CD8-positive, alpha-beta memory T cell (primary cell): ENCODE measurements at regions not wholly inside any gene's neighbourhood (a gene's known extent, or its start where the extent isn't known, plus 50 kb on each side); places are given as distances from the start of the nearest gene placed in this dataset.
A peak's percentile ranks its signal among the peaks of the same experiment; 100 is the strongest.
"Not testable (repeated sequence)": the region's sequence is repeated elsewhere in the genome, so short reads cannot be mapped to it uniquely, and the experiment has no call there.

Source experiments
- CTCF ChIA-PET: fragments of 350-600 bp; sonication (Branson Sonifier 250); formaldehyde crosslinking; loops from one replicate; lab custom pipeline; 2021; ENCODE audit warnings: antibody characterized with exemption; lab: Charles Lee
- POLR2A ChIA-PET: fragments of 350-600 bp; sonication (Branson Sonifier 250); formaldehyde crosslinking; loops from one replicate; lab custom pipeline; 2021; ENCODE audit warnings: antibody characterized with exemption; lab: Charles Lee
- DNase-seq, 5 donors: peaks; one replicate each; pipeline versions ENCODE4 v3.0.0 to v3.0.0-alpha.2; 2020 to 2022; ENCODE audit warnings: mixed read lengths in 1 of 5
- H3K27ac ChIP-seq: one replicate; pipeline ENCODE4 v1.7.0; 2013; ENCODE audit warnings: low read depth, mild to moderate bottlenecking, low read length, moderate library complexity
- H3K27me3 ChIP-seq: 2 replicates; pipeline ENCODE4 v1.7.0; 2013; ENCODE audit warnings: low read length, mild to moderate bottlenecking; ENCODE audit not compliant: insufficient read depth, poor library complexity, severe bottlenecking
- H3K36me3 ChIP-seq: 2 replicates; pipeline ENCODE4 v1.7.0; 2013; ENCODE audit warnings: mild to moderate bottlenecking, low read length, moderate library complexity; ENCODE audit not compliant: insufficient read depth
- H3K4me1 ChIP-seq: 2 replicates; pipeline ENCODE4 v1.7.0; 2013; ENCODE audit warnings: mild to moderate bottlenecking, low read length, moderate library complexity; ENCODE audit not compliant: insufficient read depth
- H3K4me3 ChIP-seq: 2 replicates; pipeline ENCODE4 v1.7.0; 2013; ENCODE audit warnings: mild to moderate bottlenecking, low read length
- H3K9me3 ChIP-seq: 2 replicates; pipeline ENCODE4 v1.7.0; 2013; ENCODE audit warnings: mild to moderate bottlenecking, low read length
- H3K27ac Mint-ChIP-seq, 8 donors: one replicate each; pipeline ENCODE4 v1.8.0; 2020 to 2021; ENCODE audit warnings: mixed read lengths in 8 of 8, mild to moderate bottlenecking in 6 of 8, inconsistent platforms in 3 of 8, moderate library complexity in 3 of 8
- H3K27me3 Mint-ChIP-seq, 2 donors: one replicate each; pipeline ENCODE4 v1.8.0; 2020 to 2021; ENCODE audit warnings: mixed read lengths in 2 of 2, mild to moderate bottlenecking in 1 of 2, moderate library complexity in 1 of 2
- H3K36me3 Mint-ChIP-seq, 3 donors: one replicate each; pipeline ENCODE4 v1.8.0; 2020 to 2021; ENCODE audit warnings: mixed read lengths in 3 of 3, inconsistent platforms in 1 of 3, mild to moderate bottlenecking in 1 of 3
- H3K4me1 Mint-ChIP-seq, 3 donors: one replicate each; pipeline ENCODE4 v1.8.0; 2020 to 2021; ENCODE audit warnings: mixed read lengths in 3 of 3, inconsistent platforms in 1 of 3, mild to moderate bottlenecking in 1 of 3
- H3K4me3 Mint-ChIP-seq, 7 donors: one replicate each; pipeline ENCODE4 v1.8.0; 2020 to 2021; ENCODE audit warnings: mixed read lengths in 7 of 7, mild to moderate bottlenecking in 6 of 7, moderate library complexity in 4 of 7, inconsistent platforms in 2 of 7
- H3K9me3 Mint-ChIP-seq, 5 donors: one replicate each; pipeline ENCODE4 v1.8.0; 2020 to 2022; ENCODE audit warnings: mixed read lengths in 5 of 5, mild to moderate bottlenecking in 3 of 5, moderate library complexity in 2 of 5, inconsistent platforms in 1 of 5

DNA sequence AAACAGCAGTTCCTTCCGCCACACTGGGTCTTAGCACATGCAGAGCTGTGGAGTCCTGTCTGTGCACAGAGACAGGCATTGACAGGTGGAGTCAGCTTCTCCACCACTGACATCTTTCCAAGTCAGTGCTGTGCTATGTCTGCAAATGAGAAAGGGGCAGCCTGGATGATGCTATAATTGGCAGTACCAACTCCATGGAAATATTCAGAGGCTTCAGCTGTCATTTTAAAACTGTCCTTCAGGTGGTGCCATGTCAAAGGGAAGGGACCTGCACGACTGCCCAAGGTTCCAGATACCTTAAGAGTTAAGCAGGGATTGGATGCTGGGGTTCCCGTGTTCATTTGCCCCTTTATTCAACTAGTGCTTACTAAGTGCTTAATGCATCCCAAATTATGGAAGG, 258.0 kb upstream of the PRKCQ start:
- no peaks in the 10 kb centered on the region for H3K9me3 ChIP-seq
- no peaks in the 10 kb centered on the region for H3K27me3 ChIP-seq
- Mint-ChIP-seq H3K36me3 (no peaks in the 10 kb centered on the region), H3K4me3 (no peak overlapping the region), H3K27ac (no peak overlapping the region), H3K27me3 (peaks cover 4 to 12% of the 10 kb centered on the region in 2 donors), H3K9me3 (no peaks in the 10 kb centered on the region), H3K4me1 (peaks cover 0 to 5% (median 0%) of the 10 kb centered on the region in 3 donors)
- no peaks in the 10 kb centered on the region for H3K4me1 ChIP-seq
- no peaks in the 10 kb centered on the region for H3K36me3 ChIP-seq
- CTCF ChIA-PET = interaction anchor here (0.9 kb wide), 1 partner anchor 13 kb away, joined by 3 read pairs; no protein-coding TSS in a partner anchor
- H3K4me3 ChIP-seq = no peak overlapping the region
- no peak overlapping the region for H3K27ac ChIP-seq
- DNase-seq = no peak
- POLR2A ChIA-PET = no interaction called here

DNA sequence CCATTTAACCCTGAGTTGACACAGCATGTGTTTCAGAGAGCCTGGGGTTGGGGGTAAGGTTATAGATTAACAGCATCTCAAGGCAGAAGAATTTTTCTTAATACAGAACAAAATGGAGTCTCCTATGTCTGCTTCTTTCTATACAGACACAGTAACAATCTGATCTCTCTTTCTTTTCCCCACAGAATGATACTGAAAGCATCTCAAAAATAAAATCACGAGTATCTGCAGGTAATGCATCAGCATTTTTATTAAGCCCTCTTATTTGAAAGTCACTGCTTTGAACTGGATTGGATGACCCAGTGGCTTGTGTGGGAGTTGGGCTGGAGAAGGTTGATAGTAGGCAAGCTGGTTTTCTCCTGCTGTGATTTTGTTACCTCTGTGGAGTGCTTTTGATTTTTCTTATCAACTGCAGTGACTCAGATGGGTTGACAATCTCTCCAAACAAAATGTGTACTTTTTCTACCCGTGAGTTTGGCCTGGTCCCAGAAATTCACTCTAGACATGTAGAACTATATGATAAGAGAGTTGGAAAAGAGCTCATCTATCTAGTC, 253.5 kb upstream of the PRKCQ start:
- Mint-ChIP-seq H3K36me3 (no peaks in the 10 kb centered on the region), H3K4me1 (peaks cover 0 to 5% (median 0%) of the 10 kb centered on the region in 3 donors), H3K9me3 (no peaks in the 10 kb centered on the region), H3K27me3 (peaks cover 3 to 13% of the 10 kb centered on the region in 2 donors), H3K27ac (no peak overlapping the region), H3K4me3 (no peak overlapping the region)
- Histone ChIP-seq H3K27me3 (no peaks in the 10 kb centered on the region), H3K4me3 (no peak overlapping the region), H3K36me3 (no peaks in the 10 kb centered on the region), H3K4me1 (no peaks in the 10 kb centered on the region), H3K9me3 (no peaks in the 10 kb centered on the region), H3K27ac (no peak overlapping the region)
- ChIA-PET CTCF (no interaction called here), POLR2A (no interaction called here)
- no peak for DNase-seq

DNA sequence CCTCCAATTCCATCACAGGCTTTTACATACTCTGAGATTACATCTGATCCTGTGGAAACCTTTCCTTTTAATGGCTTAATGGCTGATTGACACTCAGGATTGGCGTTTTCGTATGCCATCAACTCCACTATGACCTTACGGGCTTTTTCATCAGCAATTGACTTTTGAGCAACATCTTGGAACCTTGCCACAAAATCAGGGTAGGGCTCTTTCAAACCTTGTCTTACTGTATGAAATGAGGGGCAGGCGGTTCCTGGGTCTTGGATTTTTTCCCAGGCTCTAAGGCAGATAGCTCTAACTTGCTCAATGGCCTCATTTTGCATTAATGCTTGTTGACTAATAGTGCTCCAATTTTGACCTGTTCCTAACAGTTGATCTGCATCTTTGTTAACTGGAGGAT, 250.9 kb upstream of the PRKCQ start:
- H3K4me3 ChIP-seq, H3K27ac ChIP-seq, POLR2A ChIA-PET, H3K9me3 ChIP-seq, H3K36me3 ChIP-seq, H3K27me3 ChIP-seq, H3K9me3 Mint-ChIP-seq, CTCF ChIA-PET, DNase-seq, H3K4me1 Mint-ChIP-seq, H3K4me1 ChIP-seq, H3K36me3 Mint-ChIP-seq, H3K4me3 Mint-ChIP-seq: not testable (repeated sequence)
- peak overlapping the region in 1 of 8 donors; percentile 5 for H3K27ac Mint-ChIP-seq
- peaks cover 9 to 20% of the 10 kb centered on the region in 2 donors for H3K27me3 Mint-ChIP-seq

DNA sequence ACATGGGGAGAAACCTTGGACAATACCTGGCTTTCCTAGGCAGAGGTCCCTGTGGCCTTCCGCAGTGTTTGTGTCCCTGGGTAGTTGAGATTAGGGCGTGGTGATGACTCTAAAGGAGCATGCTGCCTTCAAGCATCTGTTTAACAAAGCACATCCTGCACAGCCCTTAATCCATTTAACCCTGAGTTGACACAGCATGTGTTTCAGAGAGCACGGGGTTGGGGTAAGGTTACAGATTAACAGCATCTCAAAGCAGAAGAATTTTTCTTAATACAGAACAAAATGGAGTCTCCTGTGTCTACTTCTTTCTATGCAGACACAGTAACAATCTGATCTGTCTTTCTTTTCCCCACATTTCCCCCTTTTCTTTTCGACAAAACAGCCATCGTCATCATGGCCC, 244.7 kb upstream of the PRKCQ start:
- H3K36me3 ChIP-seq, H3K4me3 Mint-ChIP-seq, DNase-seq, H3K4me1 Mint-ChIP-seq, H3K27ac ChIP-seq, H3K9me3 ChIP-seq, H3K9me3 Mint-ChIP-seq, H3K4me3 ChIP-seq, H3K27me3 ChIP-seq, H3K4me1 ChIP-seq, H3K36me3 Mint-ChIP-seq, POLR2A ChIA-PET, CTCF ChIA-PET, H3K27ac Mint-ChIP-seq: not testable (repeated sequence)
- H3K27me3 Mint-ChIP-seq = peaks cover 9 to 10% of the 10 kb centered on the region in 2 donors

DNA sequence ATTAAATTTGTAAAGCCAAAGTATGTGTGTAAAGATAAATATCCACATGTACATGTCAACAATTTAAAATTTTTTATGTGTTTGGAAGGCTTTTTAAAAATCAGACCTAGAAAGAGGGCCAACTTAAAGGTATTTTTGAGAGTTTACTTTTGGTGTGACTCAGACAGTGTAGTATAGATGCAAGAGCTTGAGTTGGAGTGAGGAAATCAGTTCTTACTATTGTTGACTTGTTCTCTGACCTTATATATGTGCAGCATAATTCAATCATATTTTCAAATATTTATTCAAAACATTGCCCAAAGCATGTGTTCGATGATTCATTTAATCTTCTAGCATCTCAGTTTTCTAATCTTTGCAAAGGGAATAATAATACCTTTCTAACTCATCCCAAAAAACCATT, 243.7 kb upstream of the PRKCQ start:
- no peak overlapping the region for H3K27ac ChIP-seq
- no peaks in the 10 kb centered on the region for H3K9me3 ChIP-seq
- no peak overlapping the region for H3K4me3 ChIP-seq
- Mint-ChIP-seq H3K27ac (no peak overlapping the region), H3K4me1 (no peaks in the 10 kb centered on the region), H3K36me3 (no peaks in the 10 kb centered on the region), H3K27me3 (peaks cover 9 to 20% of the 10 kb centered on the region in 2 donors), H3K9me3 (no peaks in the 10 kb centered on the region), H3K4me3 (no peak overlapping the region)
- no peaks in the 10 kb centered on the region for H3K4me1 ChIP-seq
- CTCF ChIA-PET = no interaction called here
- POLR2A ChIA-PET = no interaction called here
- no peak for DNase-seq
- H3K27me3 ChIP-seq = no peaks in the 10 kb centered on the region
- no peaks in the 10 kb centered on the region for H3K36me3 ChIP-seq

DNA sequence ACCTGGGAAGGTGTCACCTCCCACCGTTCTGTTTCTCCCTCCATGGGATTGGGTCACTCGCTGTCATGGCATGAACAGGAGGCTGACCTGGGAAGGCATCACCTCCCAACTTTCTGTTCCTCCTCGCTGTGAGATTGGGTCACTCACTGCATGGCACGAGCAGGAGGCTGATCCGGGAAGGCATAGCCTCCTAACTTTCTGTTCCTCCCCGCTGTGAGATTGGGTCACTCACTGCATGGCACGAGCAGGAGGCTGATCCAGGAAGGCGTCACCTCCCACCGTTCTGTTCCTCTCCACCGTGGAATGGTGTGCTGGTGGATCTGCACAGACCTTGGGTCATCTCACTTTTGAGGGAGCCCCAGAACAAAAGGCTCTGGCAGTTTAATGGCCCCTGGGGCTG, 239.2 kb upstream of the PRKCQ start:
- ChIA-PET POLR2A (no interaction called here), CTCF (no interaction called here)
- Mint-ChIP-seq H3K36me3 (no peaks in the 10 kb centered on the region), H3K27me3 (peaks cover 9 to 29% of the 10 kb centered on the region in 2 donors), H3K27ac (no peak overlapping the region), H3K4me3 (no peak overlapping the region), H3K4me1 (no peaks in the 10 kb centered on the region), H3K9me3 (no peaks in the 10 kb centered on the region)
- Histone ChIP-seq H3K4me1 (no peaks in the 10 kb centered on the region), H3K4me3 (no peak overlapping the region), H3K27me3 (no peaks in the 10 kb centered on the region), H3K36me3 (no peaks in the 10 kb centered on the region), H3K27ac (no peak overlapping the region), H3K9me3 (no peaks in the 10 kb centered on the region)
- DNase-seq = no peak

DNA sequence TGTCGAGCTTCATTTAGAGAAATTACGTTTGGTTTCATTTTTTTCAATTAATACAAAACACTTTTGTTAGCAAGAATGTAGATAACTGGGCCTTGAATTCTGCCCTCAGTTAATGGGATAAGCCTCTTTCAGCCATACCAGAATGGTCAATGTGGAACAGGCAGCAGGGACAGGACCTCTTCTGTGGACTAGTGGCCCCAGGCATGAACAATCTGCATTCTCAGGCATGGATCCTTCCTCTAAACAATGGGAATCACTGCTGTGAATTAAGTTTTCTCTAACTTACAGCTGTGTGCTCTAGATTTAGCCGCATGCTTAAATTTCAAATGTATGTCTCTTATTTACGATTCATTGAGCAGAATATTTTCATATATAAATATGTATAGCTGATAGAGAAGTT, 237.7 kb upstream of the PRKCQ start:
- H3K9me3 ChIP-seq = no peaks in the 10 kb centered on the region
- H3K27ac ChIP-seq = no peak overlapping the region
- no peaks in the 10 kb centered on the region for H3K9me3 Mint-ChIP-seq
- H3K36me3 Mint-ChIP-seq = no peaks in the 10 kb centered on the region
- ChIA-PET POLR2A (no interaction called here), CTCF (no interaction called here)
- no peaks in the 10 kb centered on the region for H3K4me1 Mint-ChIP-seq
- no peak overlapping the region for H3K27ac Mint-ChIP-seq
- H3K4me3 ChIP-seq = no peak overlapping the region
- peaks cover 9 to 39% of the 10 kb centered on the region in 2 donors for H3K27me3 Mint-ChIP-seq
- H3K4me1 ChIP-seq = no peaks in the 10 kb centered on the region
- no peaks in the 10 kb centered on the region for H3K27me3 ChIP-seq
- DNase-seq = no peak
- H3K4me3 Mint-ChIP-seq = no peak overlapping the region
- H3K36me3 ChIP-seq = no peaks in the 10 kb centered on the region

DNA sequence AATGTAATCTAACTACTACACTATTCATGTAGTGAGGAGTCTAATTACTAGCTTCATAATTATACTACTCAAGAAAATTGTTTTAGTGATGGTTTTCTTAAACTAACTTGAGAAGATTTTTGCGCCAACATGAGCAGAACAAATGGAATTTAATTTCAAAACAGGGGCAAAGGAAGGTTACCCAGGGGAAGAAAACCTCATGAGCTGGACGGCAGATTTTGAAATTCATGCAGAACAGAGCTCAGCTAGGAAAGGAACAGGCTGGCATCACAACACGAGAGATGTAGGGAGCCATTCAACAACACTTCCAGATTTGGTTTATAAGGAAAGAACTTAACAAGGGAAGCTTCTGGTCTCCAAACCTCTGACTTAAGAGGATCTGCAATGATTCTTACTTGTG, 235.3 kb upstream of the PRKCQ start:
- DNase-seq = no peak
- H3K4me1 ChIP-seq = no peaks in the 10 kb centered on the region
- no peaks in the 10 kb centered on the region for H3K36me3 ChIP-seq
- H3K36me3 Mint-ChIP-seq = peaks cover 0 to 5% (median 0%) of the 10 kb centered on the region in 3 donors
- peaks cover 21 to 63% of the 10 kb centered on the region in 2 donors for H3K27me3 Mint-ChIP-seq
- POLR2A ChIA-PET = no interaction called here
- H3K4me3 Mint-ChIP-seq = no peak overlapping the region
- no peak overlapping the region for H3K27ac ChIP-seq
- H3K27ac Mint-ChIP-seq = no peak overlapping the region
- peaks cover 0 to 2% (median 0%) of the 10 kb centered on the region in 5 donors for H3K9me3 Mint-ChIP-seq
- no peaks in the 10 kb centered on the region for H3K27me3 ChIP-seq
- no peak overlapping the region for H3K4me3 ChIP-seq
- H3K4me1 Mint-ChIP-seq = no peaks in the 10 kb centered on the region
- CTCF ChIA-PET = no interaction called here
- H3K9me3 ChIP-seq = no peaks in the 10 kb centered on the region

DNA sequence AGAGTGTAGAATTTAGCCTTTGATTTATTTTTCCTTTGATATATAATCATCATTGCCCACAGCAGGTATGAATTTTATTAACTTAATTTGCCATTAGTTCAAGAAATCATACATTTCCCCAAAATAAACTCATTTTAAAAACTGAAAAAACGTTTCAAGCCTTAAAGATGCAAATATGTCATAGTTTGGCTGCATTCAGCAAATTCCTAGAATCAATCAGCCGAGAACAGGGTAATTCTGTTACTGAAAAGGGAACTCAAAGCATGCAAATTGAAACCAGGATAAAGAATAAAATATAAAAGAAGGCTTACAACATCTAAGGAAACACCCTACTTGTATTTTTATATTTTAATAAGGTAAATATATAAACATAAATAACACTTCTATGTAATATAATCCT, 233.8 kb upstream of the PRKCQ start:
- H3K27ac Mint-ChIP-seq = no peak overlapping the region
- POLR2A ChIA-PET = no interaction called here
- Histone ChIP-seq H3K4me3 (no peak overlapping the region), H3K9me3 (no peaks in the 10 kb centered on the region), H3K27ac (no peak overlapping the region), H3K36me3 (no peaks in the 10 kb centered on the region), H3K4me1 (no peaks in the 10 kb centered on the region), H3K27me3 (no peaks in the 10 kb centered on the region)
- H3K9me3 Mint-ChIP-seq = peaks cover 0 to 4% (median 2%) of the 10 kb centered on the region in 5 donors
- CTCF ChIA-PET = no interaction called here
- peaks cover 20 to 56% of the 10 kb centered on the region in 2 donors for H3K27me3 Mint-ChIP-seq
- DNase-seq = no peak
- peaks cover 0 to 9% (median 0%) of the 10 kb centered on the region in 3 donors for H3K36me3 Mint-ChIP-seq
- no peak overlapping the region for H3K4me3 Mint-ChIP-seq
- no peaks in the 10 kb centered on the region for H3K4me1 Mint-ChIP-seq
